ENCODE measurements at regions not wholly inside any gene's neighbourhood (a gene's known extent, or its start where the extent isn't known, plus 50 kb on each side); places are given as distances from the start of the nearest gene placed in this dataset.

DNA sequence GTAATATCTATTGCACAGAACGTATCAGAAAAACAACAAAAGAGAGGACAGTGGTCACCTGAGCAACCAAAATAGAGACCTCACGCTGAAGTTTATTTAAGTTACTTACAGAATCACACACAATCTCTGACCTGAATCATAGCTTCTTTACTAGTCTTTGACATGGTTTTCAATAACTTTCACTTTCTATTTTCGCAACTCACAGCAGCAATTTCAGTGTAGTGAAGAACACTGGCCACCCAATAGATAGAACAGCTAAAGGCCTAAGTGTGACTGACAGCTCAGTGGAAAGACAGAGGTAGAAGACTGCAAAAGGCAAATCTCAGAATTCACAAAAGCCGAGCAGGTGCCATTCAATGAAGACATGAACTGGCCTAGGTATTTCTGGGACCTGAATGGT is 435.6 kb upstream of the CHRM3 start:
- TF ChIP-seq, protein P1, sequence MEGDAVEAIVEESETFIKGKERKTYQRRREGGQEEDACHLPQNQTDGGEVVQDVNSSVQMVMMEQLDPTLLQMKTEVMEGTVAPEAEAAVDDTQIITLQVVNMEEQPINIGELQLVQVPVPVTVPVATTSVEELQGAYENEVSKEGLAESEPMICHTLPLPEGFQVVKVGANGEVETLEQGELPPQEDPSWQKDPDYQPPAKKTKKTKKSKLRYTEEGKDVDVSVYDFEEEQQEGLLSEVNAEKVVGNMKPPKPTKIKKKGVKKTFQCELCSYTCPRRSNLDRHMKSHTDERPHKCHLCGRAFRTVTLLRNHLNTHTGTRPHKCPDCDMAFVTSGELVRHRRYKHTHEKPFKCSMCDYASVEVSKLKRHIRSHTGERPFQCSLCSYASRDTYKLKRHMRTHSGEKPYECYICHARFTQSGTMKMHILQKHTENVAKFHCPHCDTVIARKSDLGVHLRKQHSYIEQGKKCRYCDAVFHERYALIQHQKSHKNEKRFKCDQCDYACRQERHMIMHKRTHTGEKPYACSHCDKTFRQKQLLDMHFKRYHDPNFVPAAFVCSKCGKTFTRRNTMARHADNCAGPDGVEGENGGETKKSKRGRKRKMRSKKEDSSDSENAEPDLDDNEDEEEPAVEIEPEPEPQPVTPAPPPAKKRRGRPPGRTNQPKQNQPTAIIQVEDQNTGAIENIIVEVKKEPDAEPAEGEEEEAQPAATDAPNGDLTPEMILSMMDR (IDR thresholded peaks at IDR 0.05): no peak
- no peak for TF ChIP-seq POLR2AphosphoS5 (IDR thresholded peaks at IDR 0.05; ENCODE audit: insufficient read depth in 1 of 2, low read depth in 1 of 2)
- TF ChIP-seq POLR2A (IDR thresholded peaks at IDR 0.05): no peak

All from vagina (tissue), 2 donors.